H9 (cell line): ENCODE measurements at regions not wholly inside any gene's neighbourhood (a gene's known extent, or its start where the extent isn't known, plus 50 kb on each side); places are given as distances from the start of the nearest gene placed in this dataset.

ENCODE experiments used
- DNase-seq: peaks from one replicate; pipeline ENCODE4 v3.0.0-alpha.2; 2017
- H2AFZ ChIP-seq: one replicate; pipeline ENCODE4 v1.6.1; 2013; ENCODE audit warnings: mild to moderate bottlenecking, low read length, control low read depth, moderate library complexity
- H2AK5ac ChIP-seq: 2 replicates; pipeline ENCODE4 v1.6.1; 2013; ENCODE audit warnings: low read length, control low read depth, mixed read lengths; ENCODE audit not compliant: insufficient read length
- H2BK120ac ChIP-seq: one replicate; pipeline ENCODE4 v1.6.1; 2013; ENCODE audit warnings: low read depth, mild to moderate bottlenecking, low read length, control low read depth, inconsistent platforms; ENCODE audit not compliant: poor library complexity, severe bottlenecking
- H2BK12ac ChIP-seq: 2 replicates; pipeline ENCODE4 v1.6.1; 2013; ENCODE audit warnings: low read length, control low read depth, mixed read lengths, low read depth; ENCODE audit not compliant: insufficient read length
- H2BK15ac ChIP-seq: 2 replicates; pipeline ENCODE4 v1.6.1; 2013; ENCODE audit warnings: low read depth, low read length, control low read depth
- H2BK20ac ChIP-seq: one replicate; pipeline ENCODE4 v1.6.1; 2013; ENCODE audit warnings: low read depth, mild to moderate bottlenecking, low read length, control low read depth, inconsistent platforms; ENCODE audit not compliant: poor library complexity, severe bottlenecking
- H2BK5ac ChIP-seq: 2 replicates; pipeline ENCODE4 v1.6.1; 2013; ENCODE audit warnings: low read length, control low read depth, mixed read lengths; ENCODE audit not compliant: insufficient read length
- H3K14ac ChIP-seq: 2 replicates; pipeline ENCODE4 v1.6.1; 2013; ENCODE audit warnings: low read length, control low read depth; ENCODE audit not compliant: insufficient read depth
- H3K18ac ChIP-seq: 2 replicates; pipeline ENCODE4 v1.6.1; 2013; ENCODE audit warnings: low read depth, mild to moderate bottlenecking, mixed read lengths, low read length, control low read depth; ENCODE audit not compliant: insufficient read length
- H3K23ac ChIP-seq: 2 replicates; pipeline ENCODE4 v1.6.1; 2013; ENCODE audit warnings: low read length, control low read depth, mixed read lengths, low read depth; ENCODE audit not compliant: insufficient read length
- H3K23me2 ChIP-seq: 2 replicates; pipeline ENCODE4 v1.6.1; 2013; ENCODE audit warnings: low read depth, mild to moderate bottlenecking, mixed read lengths, low read length, control low read depth; ENCODE audit not compliant: insufficient read length, poor library complexity, severe bottlenecking
- H3K27ac ChIP-seq: 2 replicates; pipeline ENCODE4 v1.5.1; 2013; ENCODE audit warnings: low read length, control low read depth, mixed read lengths, low read depth; ENCODE audit not compliant: insufficient read length
- H3K27me3 ChIP-seq: 2 replicates; pipeline ENCODE4 v1.6.1; 2013; ENCODE audit warnings: low read length, control low read depth, inconsistent platforms; ENCODE audit not compliant: insufficient read depth
- H3K4ac ChIP-seq: 2 replicates; pipeline ENCODE4 v1.6.1; 2013; ENCODE audit warnings: low read depth, mild to moderate bottlenecking, control low read depth, inconsistent platforms, low read length, moderate library complexity
- H3K4me1 ChIP-seq: 2 replicates; pipeline ENCODE4 v1.6.1; 2013; ENCODE audit warnings: low read length, control low read depth, inconsistent platforms; ENCODE audit not compliant: insufficient read depth
- H3K4me2 ChIP-seq: 2 replicates; pipeline ENCODE4 v1.6.1; 2013; ENCODE audit warnings: low read length, control low read depth, mixed read lengths; ENCODE audit not compliant: insufficient read length, insufficient read depth
- H3K56ac ChIP-seq: 2 replicates; pipeline ENCODE4 v1.6.1; 2013; ENCODE audit warnings: low read depth, mild to moderate bottlenecking, mixed read lengths, low read length, control low read depth; ENCODE audit not compliant: insufficient read length
- H3K79me1 ChIP-seq: 2 replicates; pipeline ENCODE4 v1.6.1; 2013; ENCODE audit warnings: low read depth, mild to moderate bottlenecking, moderate library complexity, low read length, control low read depth, inconsistent platforms; ENCODE audit not compliant: insufficient read depth, poor library complexity, severe bottlenecking
- H3K79me2 ChIP-seq: 2 replicates; pipeline ENCODE4 v1.6.1; 2013; ENCODE audit warnings: low read length, control low read depth, inconsistent platforms; ENCODE audit not compliant: insufficient read depth
- H3K9ac ChIP-seq: 2 replicates; pipeline ENCODE4 v1.6.1; 2013; ENCODE audit warnings: low read length, control low read depth, mixed read lengths; ENCODE audit not compliant: insufficient read length; ENCODE audit errors: extremely low read depth
- H3K9me3 ChIP-seq: one replicate; pipeline ENCODE4 v1.6.1; 2013; ENCODE audit warnings: low read depth, low read length, inconsistent platforms; ENCODE audit not compliant: control insufficient read depth
- H3T11ph ChIP-seq: one replicate; pipeline ENCODE4 v1.6.1; 2013; ENCODE audit warnings: mild to moderate bottlenecking, low read length, control low read depth, inconsistent platforms
- H4K20me1 ChIP-seq: one replicate; pipeline ENCODE4 v1.6.1; 2013; ENCODE audit not compliant: control insufficient read depth, insufficient read length, insufficient read depth
- H4K5ac ChIP-seq: 2 replicates; pipeline ENCODE4 v1.6.1; 2013; ENCODE audit warnings: low read depth, mild to moderate bottlenecking, mixed read lengths, low read length, control low read depth; ENCODE audit not compliant: insufficient read length
- H4K8ac ChIP-seq: replicated peaks from 2 replicates; pipeline ENCODE4 v1.6.1; 2013; ENCODE audit warnings: low read length, control low read depth, mixed read lengths, low read depth; ENCODE audit not compliant: insufficient read length
- H4K91ac ChIP-seq: 2 replicates; pipeline ENCODE4 v1.6.1; 2013; ENCODE audit warnings: low read depth, mild to moderate bottlenecking, moderate library complexity, mixed read lengths, low read length, control low read depth; ENCODE audit not compliant: insufficient read length
- H3K27ac Mint-ChIP-seq, 3 experiments: 2 replicates in 2 of 3; 3 replicates in 1 of 3; pipeline ENCODE4 v1.8.0; 2020 to 2021; ENCODE audit warnings: mixed read lengths in 3 of 3, mild to moderate bottlenecking in 1 of 3, moderate library complexity in 1 of 3
- H3K27me3 Mint-ChIP-seq: 2 replicates; pipeline ENCODE4 v1.8.0; 2021; ENCODE audit warnings: low read depth, mild to moderate bottlenecking, moderate library complexity, mixed read lengths
- H3K36me3 Mint-ChIP-seq, 3 experiments: 2 replicates in 2 of 3; 3 replicates in 1 of 3; pipeline ENCODE4 v1.8.0; 2020 to 2021; ENCODE audit warnings: low read depth in 3 of 3, mixed read lengths in 3 of 3; ENCODE audit not compliant: insufficient read depth in 1 of 3
- H3K4me1 Mint-ChIP-seq, 2 experiments: 2 replicates each; pipeline ENCODE4 v1.8.0; 2020; ENCODE audit warnings: mixed read lengths in 2 of 2
- H3K4me3 Mint-ChIP-seq, 2 experiments: 2 replicates in 1 of 2; 3 replicates in 1 of 2; pipeline ENCODE4 v1.8.0; 2020 to 2021; ENCODE audit warnings: mild to moderate bottlenecking in 2 of 2, mixed read lengths in 2 of 2, moderate library complexity in 1 of 2
- H3K9me3 Mint-ChIP-seq, 2 experiments: 2 replicates in 1 of 2; 3 replicates in 1 of 2; pipeline ENCODE4 v1.8.0; 2020; ENCODE audit warnings: mild to moderate bottlenecking in 2 of 2, mixed read lengths in 2 of 2, moderate library complexity in 1 of 2
- CTCF ChIP-seq: fragments of 200-600 bp; sonication (generic); conservative IDR thresholded peaks from 3 replicates; pipeline ENCODE4 v1.8.0; 2021; ENCODE audit warnings: antibody characterized with exemption, mild to moderate bottlenecking

GRCh38 chr2:23302591-23302990 lies 82.4 kb upstream of the KLHL29 start:
- H2BK15ac ChIP-seq = no peak overlapping the region
- H3K4ac ChIP-seq = no peak overlapping the region
- H3K4me1 ChIP-seq = no peaks in the 10 kb centered on the region
- H2BK5ac ChIP-seq = no peak overlapping the region
- H3K9me3 ChIP-seq = no peaks in the 10 kb centered on the region
- H4K91ac ChIP-seq = no peak overlapping the region
- no peaks in the 10 kb centered on the region for H3K79me1 ChIP-seq
- H4K5ac ChIP-seq = no peak overlapping the region
- Mint-ChIP-seq H3K27ac (no peak overlapping the region), H3K4me3 (no peak overlapping the region), H3K27me3 (peaks cover 3% of the 10 kb centered on the region; the same call in 1 of the 2 replicates), H3K36me3 (no peaks in the 10 kb centered on the region; a peak in 2 of 7 replicates), H3K9me3 (no peaks in the 10 kb centered on the region; a peak in 1 of 5 replicates), H3K4me1 (peaks cover 3 to 5% of the 10 kb centered on the region in 2 experiments; a peak in 2 of 4 replicates)
- H3K9ac ChIP-seq = no peak overlapping the region
- H3T11ph ChIP-seq = no peak overlapping the region
- no peaks in the 10 kb centered on the region for H3K23me2 ChIP-seq
- no peak overlapping the region for H3K23ac ChIP-seq
- no peaks in the 10 kb centered on the region for H3K27me3 ChIP-seq
- H2BK120ac ChIP-seq = no peak overlapping the region
- H2AFZ ChIP-seq = no peak overlapping the region
- no peak overlapping the region for H3K14ac ChIP-seq
- H2AK5ac ChIP-seq = no peak overlapping the region
- no peak overlapping the region for H3K27ac ChIP-seq
- H2BK12ac ChIP-seq = no peak overlapping the region
- no peak overlapping the region for H4K8ac ChIP-seq
- no peak overlapping the region for H2BK20ac ChIP-seq
- no peak for TF ChIP-seq CTCF
- no peak overlapping the region for H3K18ac ChIP-seq
- no peak overlapping the region for H3K56ac ChIP-seq
- no peaks in the 10 kb centered on the region for H4K20me1 ChIP-seq
- no peaks in the 10 kb centered on the region for H3K79me2 ChIP-seq
- no peak for DNase-seq
- H3K4me2 ChIP-seq = no peak overlapping the region
